ENCODE measurements at regions not wholly inside any gene's neighbourhood (a gene's known extent, or its start where the extent isn't known, plus 50 kb on each side); places are given as distances from the start of the nearest gene placed in this dataset.
"Not testable (repeated sequence)": the region's sequence is repeated elsewhere in the genome, so short reads cannot be mapped to it uniquely, and the experiment has no call there.

DNA sequence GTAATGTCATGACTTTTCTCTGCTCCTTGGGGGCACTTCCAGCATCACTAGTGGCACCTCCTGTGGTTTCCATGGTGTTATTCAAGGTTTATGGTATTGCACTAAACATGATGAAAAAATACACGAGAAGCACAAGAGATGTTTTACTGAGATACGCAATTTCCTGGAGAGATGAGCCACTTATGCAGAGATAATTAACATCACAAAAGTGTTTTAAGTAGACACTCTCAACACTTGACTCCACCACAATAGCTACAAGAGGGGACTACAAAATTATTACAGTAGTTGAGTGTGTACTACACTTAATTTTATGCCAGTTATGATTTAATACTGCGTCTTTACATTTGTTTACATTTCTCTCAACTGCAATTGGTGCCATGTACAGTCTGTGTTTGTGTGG, 906.7 kb downstream of the DNAJB9 start:
- Histone ChIP-seq H3K27me3 (replicated peaks; ENCODE audit: insufficient read depth) (no peaks in the 10 kb centered on the region), H3K27ac (no peak overlapping the region), H3K4me3 (no peak overlapping the region), H3K9me3 (no peaks in the 10 kb centered on the region), H3K4me1 (replicated peaks) (no peaks in the 10 kb centered on the region), H3K36me3 (no peaks in the 10 kb centered on the region)
- intact Hi-C loops (cut with DNase I) = no loop called here
- WGBS = 83% methylated on average over 3 of the region's 3 CpGs
- no peak for DNase-seq (ENCODE audit: low spot score)
- TF ChIP-seq POLR2A (IDR thresholded peaks at IDR 0.05) (no peak), POLR2AphosphoS5 (IDR thresholded peaks at IDR 0.05) (no peak)
- TF ChIP-seq, protein P1, sequence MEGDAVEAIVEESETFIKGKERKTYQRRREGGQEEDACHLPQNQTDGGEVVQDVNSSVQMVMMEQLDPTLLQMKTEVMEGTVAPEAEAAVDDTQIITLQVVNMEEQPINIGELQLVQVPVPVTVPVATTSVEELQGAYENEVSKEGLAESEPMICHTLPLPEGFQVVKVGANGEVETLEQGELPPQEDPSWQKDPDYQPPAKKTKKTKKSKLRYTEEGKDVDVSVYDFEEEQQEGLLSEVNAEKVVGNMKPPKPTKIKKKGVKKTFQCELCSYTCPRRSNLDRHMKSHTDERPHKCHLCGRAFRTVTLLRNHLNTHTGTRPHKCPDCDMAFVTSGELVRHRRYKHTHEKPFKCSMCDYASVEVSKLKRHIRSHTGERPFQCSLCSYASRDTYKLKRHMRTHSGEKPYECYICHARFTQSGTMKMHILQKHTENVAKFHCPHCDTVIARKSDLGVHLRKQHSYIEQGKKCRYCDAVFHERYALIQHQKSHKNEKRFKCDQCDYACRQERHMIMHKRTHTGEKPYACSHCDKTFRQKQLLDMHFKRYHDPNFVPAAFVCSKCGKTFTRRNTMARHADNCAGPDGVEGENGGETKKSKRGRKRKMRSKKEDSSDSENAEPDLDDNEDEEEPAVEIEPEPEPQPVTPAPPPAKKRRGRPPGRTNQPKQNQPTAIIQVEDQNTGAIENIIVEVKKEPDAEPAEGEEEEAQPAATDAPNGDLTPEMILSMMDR (IDR thresholded peaks at IDR 0.05) = no peak

DNA sequence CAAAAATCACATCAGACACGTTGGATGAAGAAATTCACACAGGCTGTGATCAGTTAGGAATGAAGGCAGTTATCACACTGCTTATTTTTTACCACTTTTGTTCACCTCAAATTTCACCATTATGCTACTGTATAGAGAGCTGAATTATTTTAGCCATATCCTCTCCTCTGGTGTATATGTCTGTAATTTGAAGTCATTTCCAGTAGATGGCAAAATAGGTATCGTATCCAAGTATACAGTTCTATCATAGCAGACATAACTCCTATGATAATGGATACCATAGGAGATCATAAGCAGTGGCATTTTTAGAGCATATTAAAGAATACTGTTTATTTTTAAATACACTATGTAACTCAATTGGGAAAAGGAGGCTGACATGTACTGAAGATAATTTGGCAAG, 909.7 kb downstream of the DNAJB9 start:
- 38% methylated on average over 2 of the region's 2 CpGs for WGBS
- TF ChIP-seq POLR2AphosphoS5 (IDR thresholded peaks at IDR 0.05) (no peak), POLR2A (IDR thresholded peaks at IDR 0.05) (no peak)
- TF ChIP-seq, protein P1 (IDR thresholded peaks at IDR 0.05) = no peak
- no peaks in the 10 kb centered on the region for H3K4me1 ChIP-seq (replicated peaks)
- intact Hi-C loops (cut with DNase I) = no loop called here
- H3K27ac ChIP-seq = no peak overlapping the region
- no peak for DNase-seq (ENCODE audit: low spot score)
- H3K4me3 ChIP-seq = no peak overlapping the region
- no peaks in the 10 kb centered on the region for H3K27me3 ChIP-seq (replicated peaks; ENCODE audit: insufficient read depth)
- H3K9me3 ChIP-seq = no peaks in the 10 kb centered on the region
- no peaks in the 10 kb centered on the region for H3K36me3 ChIP-seq

GRCh38 chr7:109490607-109491006, 920.9 kb downstream of the DNAJB9 start:
- intact Hi-C loops (cut with DNase I); H3K4me1 ChIP-seq (replicated peaks); DNase-seq (ENCODE audit: low spot score); H3K4me3 ChIP-seq; H3K9me3 ChIP-seq; H3K36me3 ChIP-seq; H3K27ac ChIP-seq; H3K27me3 ChIP-seq (replicated peaks; ENCODE audit: insufficient read depth): not testable (repeated sequence)
- 96% methylated on average over 1 of the region's 1 CpG for WGBS

- Histone ChIP-seq H3K4me3 (no peak overlapping the region), H3K4me1 (replicated peaks) (no peaks in the 10 kb centered on the region), H3K36me3 (no peaks in the 10 kb centered on the region), H3K9me3 (no peaks in the 10 kb centered on the region), H3K27me3 (replicated peaks; ENCODE audit: insufficient read depth) (no peaks in the 10 kb centered on the region), H3K27ac (no peak overlapping the region)
- TF ChIP-seq, protein P1 (IDR thresholded peaks at IDR 0.05) = no peak
- TF ChIP-seq POLR2A (IDR thresholded peaks at IDR 0.05) = no peak
- no peak for TF ChIP-seq POLR2AphosphoS5 (IDR thresholded peaks at IDR 0.05)
- no peak for DNase-seq (ENCODE audit: low spot score)
- intact Hi-C loops (cut with DNase I) = no loop called here
- WGBS = 90% methylated on average over 5 of the region's 5 CpGs
These were observed 927.4 kb downstream of the DNAJB9 start for GRCh38 chr7:109497053-109497452.

DNA sequence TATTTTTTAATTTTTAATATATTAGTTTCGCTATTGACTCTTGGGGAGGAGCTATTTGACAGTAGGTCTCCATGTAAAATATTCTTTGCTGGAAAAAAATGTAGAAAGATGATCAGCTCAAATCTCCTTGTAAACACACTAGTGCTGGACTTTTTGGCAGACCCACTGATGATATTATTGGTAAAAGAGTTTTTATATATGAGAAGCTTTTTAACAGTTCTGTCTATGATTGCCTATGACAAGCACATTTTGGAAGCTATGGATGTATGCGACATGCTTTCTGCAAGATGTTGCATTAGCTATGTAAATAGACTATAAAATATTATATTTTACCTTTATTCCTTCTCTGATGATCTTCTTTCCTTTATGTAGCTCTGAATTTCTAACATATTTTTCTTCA, 928.5 kb downstream of the DNAJB9 start:
- DNase-seq (ENCODE audit: low spot score) = no peak
- intact Hi-C loops (cut with DNase I) = no loop called here
- no peaks in the 10 kb centered on the region for H3K9me3 ChIP-seq
- TF ChIP-seq POLR2AphosphoS5 (IDR thresholded peaks at IDR 0.05) (no peak), POLR2A (IDR thresholded peaks at IDR 0.05) (no peak)
- TF ChIP-seq, protein P1 (IDR thresholded peaks at IDR 0.05) = no peak
- H3K4me1 ChIP-seq (replicated peaks) = no peaks in the 10 kb centered on the region
- no peak overlapping the region for H3K4me3 ChIP-seq
- H3K27me3 ChIP-seq (replicated peaks; ENCODE audit: insufficient read depth) = no peaks in the 10 kb centered on the region
- WGBS = 94% methylated on average over 2 of the region's 2 CpGs
- no peaks in the 10 kb centered on the region for H3K36me3 ChIP-seq
- no peak overlapping the region for H3K27ac ChIP-seq
